ENCODE measurements at regions not wholly inside any gene's neighbourhood (a gene's known extent, or its start where the extent isn't known, plus 50 kb on each side); places are given as distances from the start of the nearest gene placed in this dataset.
"Not testable (repeated sequence)": the region's sequence is repeated elsewhere in the genome, so short reads cannot be mapped to it uniquely, and the experiment has no call there.

GRCh38 chr15:46061002-46061401 is 426.2 kb downstream of the SQOR start:
- H3K36me3 ChIP-seq (ENCODE audit: control insufficient read depth in 2 of 2, insufficient read depth in 2 of 2, low read length in 2 of 2): no peaks in the 10 kb centered on the region
- H3K9ac ChIP-seq (ENCODE audit: low read depth in 1 of 2, low read length in 2 of 2): no peak overlapping the region
- no peak overlapping the region for H3K4me3 ChIP-seq (ENCODE audit: low read length in 2 of 2)
- H3K27ac ChIP-seq (ENCODE audit: low read depth in 2 of 2, low read length in 2 of 2): no peak overlapping the region
- no peaks in the 10 kb centered on the region for H3K9me3 ChIP-seq (ENCODE audit: control insufficient read depth in 2 of 2, low read length in 2 of 2)
- H3K27me3 ChIP-seq (ENCODE audit: control insufficient read depth in 2 of 2, insufficient read depth in 2 of 2, low read length in 2 of 2): no peaks in the 10 kb centered on the region
- H3K4me1 ChIP-seq (ENCODE audit: control insufficient read depth in 2 of 2, insufficient read depth in 2 of 2, low read length in 2 of 2): no peaks in the 10 kb centered on the region

- Histone ChIP-seq H3K36me3 (ENCODE audit: control insufficient read depth in 2 of 2, insufficient read depth in 2 of 2, low read length in 2 of 2) (no peaks in the 10 kb centered on the region), H3K4me1 (ENCODE audit: control insufficient read depth in 2 of 2, insufficient read depth in 2 of 2, low read length in 2 of 2) (no peaks in the 10 kb centered on the region), H3K27me3 (ENCODE audit: control insufficient read depth in 2 of 2, insufficient read depth in 2 of 2, low read length in 2 of 2) (no peaks in the 10 kb centered on the region), H3K9me3 (ENCODE audit: control insufficient read depth in 2 of 2, low read length in 2 of 2) (no peaks in the 10 kb centered on the region), H3K9ac (ENCODE audit: low read depth in 1 of 2, low read length in 2 of 2) (no peak overlapping the region), H3K4me3 (ENCODE audit: low read length in 2 of 2) (no peak overlapping the region), H3K27ac (ENCODE audit: low read depth in 2 of 2, low read length in 2 of 2) (no peak overlapping the region)
Observed at GRCh38 chr15:46077220-46077619, 442.4 kb downstream of the SQOR start.

- Histone ChIP-seq H3K27me3 (ENCODE audit: control insufficient read depth in 2 of 2, insufficient read depth in 2 of 2, low read length in 2 of 2) (no peaks in the 10 kb centered on the region), H3K27ac (ENCODE audit: low read depth in 2 of 2, low read length in 2 of 2) (no peak overlapping the region), H3K9ac (ENCODE audit: low read depth in 1 of 2, low read length in 2 of 2) (no peak overlapping the region), H3K9me3 (ENCODE audit: control insufficient read depth in 2 of 2, low read length in 2 of 2) (no peaks in the 10 kb centered on the region), H3K36me3 (ENCODE audit: control insufficient read depth in 2 of 2, insufficient read depth in 2 of 2, low read length in 2 of 2) (no peaks in the 10 kb centered on the region), H3K4me1 (ENCODE audit: control insufficient read depth in 2 of 2, insufficient read depth in 2 of 2, low read length in 2 of 2) (no peaks in the 10 kb centered on the region), H3K4me3 (ENCODE audit: low read length in 2 of 2) (no peak overlapping the region)
Observed at GRCh38 chr15:46079046-46079445, 444.2 kb downstream of the SQOR start.

GRCh38 chr15:46080016-46080415 is 445.2 kb downstream of the SQOR start:
- no peak overlapping the region for H3K4me3 ChIP-seq (ENCODE audit: low read length in 2 of 2)
- H3K9me3 ChIP-seq (ENCODE audit: control insufficient read depth in 2 of 2, low read length in 2 of 2): no peaks in the 10 kb centered on the region
- no peak overlapping the region for H3K9ac ChIP-seq (ENCODE audit: low read depth in 1 of 2, low read length in 2 of 2)
- no peak overlapping the region for H3K27ac ChIP-seq (ENCODE audit: low read depth in 2 of 2, low read length in 2 of 2)
- H3K36me3 ChIP-seq (ENCODE audit: control insufficient read depth in 2 of 2, insufficient read depth in 2 of 2, low read length in 2 of 2): no peaks in the 10 kb centered on the region
- H3K4me1 ChIP-seq (ENCODE audit: control insufficient read depth in 2 of 2, insufficient read depth in 2 of 2, low read length in 2 of 2): no peaks in the 10 kb centered on the region
- H3K27me3 ChIP-seq (ENCODE audit: control insufficient read depth in 2 of 2, insufficient read depth in 2 of 2, low read length in 2 of 2): no peaks in the 10 kb centered on the region

GRCh38 chr15:46088486-46089445 is 453.9 kb downstream of the SQOR start:
- H3K36me3 ChIP-seq (ENCODE audit: control insufficient read depth in 2 of 2, insufficient read depth in 2 of 2, low read length in 2 of 2): no peaks in the 10 kb centered on the region
- no peak overlapping the region for H3K27ac ChIP-seq (ENCODE audit: low read depth in 2 of 2, low read length in 2 of 2)
- H3K9me3 ChIP-seq (ENCODE audit: control insufficient read depth in 2 of 2, low read length in 2 of 2): no peaks in the 10 kb centered on the region
- H3K27me3 ChIP-seq (ENCODE audit: control insufficient read depth in 2 of 2, insufficient read depth in 2 of 2, low read length in 2 of 2): no peaks in the 10 kb centered on the region
- H3K9ac ChIP-seq (ENCODE audit: low read depth in 1 of 2, low read length in 2 of 2): no peak overlapping the region
- H3K4me3 ChIP-seq (ENCODE audit: low read length in 2 of 2): no peak overlapping the region
- no peaks in the 10 kb centered on the region for H3K4me1 ChIP-seq (ENCODE audit: control insufficient read depth in 2 of 2, insufficient read depth in 2 of 2, low read length in 2 of 2)

GRCh38 chr15:46089467-46089935 is 454.7 kb downstream of the SQOR start:
- no peaks in the 10 kb centered on the region for H3K36me3 ChIP-seq (ENCODE audit: control insufficient read depth in 2 of 2, insufficient read depth in 2 of 2, low read length in 2 of 2)

GRCh38 chr15:46091860-46092450 is 457.1 kb downstream of the SQOR start:
- Histone ChIP-seq H3K9ac (ENCODE audit: low read depth in 1 of 2, low read length in 2 of 2) (no peak overlapping the region), H3K9me3 (ENCODE audit: control insufficient read depth in 2 of 2, low read length in 2 of 2) (no peaks in the 10 kb centered on the region), H3K4me1 (ENCODE audit: control insufficient read depth in 2 of 2, insufficient read depth in 2 of 2, low read length in 2 of 2) (no peaks in the 10 kb centered on the region), H3K36me3 (ENCODE audit: control insufficient read depth in 2 of 2, insufficient read depth in 2 of 2, low read length in 2 of 2) (no peaks in the 10 kb centered on the region), H3K27ac (ENCODE audit: low read depth in 2 of 2, low read length in 2 of 2) (no peak overlapping the region), H3K27me3 (ENCODE audit: control insufficient read depth in 2 of 2, insufficient read depth in 2 of 2, low read length in 2 of 2) (no peaks in the 10 kb centered on the region), H3K4me3 (ENCODE audit: low read length in 2 of 2) (no peak overlapping the region)

More at GRCh38 chr15:46089467-46089935, 454.7 kb downstream of the SQOR start:
- Histone ChIP-seq H3K4me3 (ENCODE audit: low read length in 2 of 2) (no peak overlapping the region), H3K27me3 (ENCODE audit: control insufficient read depth in 2 of 2, insufficient read depth in 2 of 2, low read length in 2 of 2) (no peaks in the 10 kb centered on the region), H3K27ac (ENCODE audit: low read depth in 2 of 2, low read length in 2 of 2) (no peak overlapping the region), H3K9ac (ENCODE audit: low read depth in 1 of 2, low read length in 2 of 2) (no peak overlapping the region), H3K9me3 (ENCODE audit: control insufficient read depth in 2 of 2, low read length in 2 of 2) (no peaks in the 10 kb centered on the region), H3K4me1 (ENCODE audit: control insufficient read depth in 2 of 2, insufficient read depth in 2 of 2, low read length in 2 of 2) (no peaks in the 10 kb centered on the region)

- H3K9ac ChIP-seq (ENCODE audit: low read depth in 1 of 2, low read length in 2 of 2); H3K9me3 ChIP-seq (ENCODE audit: control insufficient read depth in 2 of 2, low read length in 2 of 2); H3K4me3 ChIP-seq (ENCODE audit: low read length in 2 of 2); H3K27ac ChIP-seq (ENCODE audit: low read depth in 2 of 2, low read length in 2 of 2); H3K36me3 ChIP-seq (ENCODE audit: control insufficient read depth in 2 of 2, insufficient read depth in 2 of 2, low read length in 2 of 2); H3K4me1 ChIP-seq (ENCODE audit: control insufficient read depth in 2 of 2, insufficient read depth in 2 of 2, low read length in 2 of 2); H3K27me3 ChIP-seq (ENCODE audit: control insufficient read depth in 2 of 2, insufficient read depth in 2 of 2, low read length in 2 of 2): not testable (repeated sequence)
Observed at GRCh38 chr15:46098006-46098405, 463.2 kb downstream of the SQOR start.

- H3K9me3 ChIP-seq (ENCODE audit: control insufficient read depth in 2 of 2, low read length in 2 of 2): no peaks in the 10 kb centered on the region
- H3K27me3 ChIP-seq (ENCODE audit: control insufficient read depth in 2 of 2, insufficient read depth in 2 of 2, low read length in 2 of 2): no peaks in the 10 kb centered on the region
- H3K9ac ChIP-seq (ENCODE audit: low read depth in 1 of 2, low read length in 2 of 2): no peak overlapping the region
- H3K4me3 ChIP-seq (ENCODE audit: low read length in 2 of 2): no peak overlapping the region
- H3K4me1 ChIP-seq (ENCODE audit: control insufficient read depth in 2 of 2, insufficient read depth in 2 of 2, low read length in 2 of 2): no peaks in the 10 kb centered on the region
- H3K36me3 ChIP-seq (ENCODE audit: control insufficient read depth in 2 of 2, insufficient read depth in 2 of 2, low read length in 2 of 2): no peaks in the 10 kb centered on the region
- H3K27ac ChIP-seq (ENCODE audit: low read depth in 2 of 2, low read length in 2 of 2): no peak overlapping the region
Observed at GRCh38 chr15:46110755-46111154, 475.9 kb downstream of the SQOR start.

- Histone ChIP-seq H3K9me3 (ENCODE audit: control insufficient read depth in 2 of 2, low read length in 2 of 2) (no peaks in the 10 kb centered on the region), H3K4me1 (ENCODE audit: control insufficient read depth in 2 of 2, insufficient read depth in 2 of 2, low read length in 2 of 2) (no peaks in the 10 kb centered on the region), H3K27ac (ENCODE audit: low read depth in 2 of 2, low read length in 2 of 2) (no peak overlapping the region), H3K27me3 (ENCODE audit: control insufficient read depth in 2 of 2, insufficient read depth in 2 of 2, low read length in 2 of 2) (no peaks in the 10 kb centered on the region), H3K36me3 (ENCODE audit: control insufficient read depth in 2 of 2, insufficient read depth in 2 of 2, low read length in 2 of 2) (no peaks in the 10 kb centered on the region), H3K4me3 (ENCODE audit: low read length in 2 of 2) (no peak overlapping the region), H3K9ac (ENCODE audit: low read depth in 1 of 2, low read length in 2 of 2) (no peak overlapping the region)
Observed at GRCh38 chr15:46111730-46112129, 476.9 kb downstream of the SQOR start.
